GM21447 (cell line): ENCODE measurements at regions not wholly inside any gene's neighbourhood (a gene's known extent, or its start where the extent isn't known, plus 50 kb on each side); places are given as distances from the start of the nearest gene placed in this dataset.
"Not testable (repeated sequence)": the region's sequence is repeated elsewhere in the genome, so short reads cannot be mapped to it uniquely, and the experiment has no call there.

ENCODE experiments used
- ATAC-seq: cut with Tn5 transposase; IDR thresholded peaks from one replicate; pipeline ENCODE4 v1.9.1; 2021; ENCODE audit not compliant: unreplicated experiment

- ATAC-seq = no peak
Observed at GRCh38 chr3:80770106-80771074, 991.1 kb downstream of the GBE1 start.

- ATAC-seq = no peak
Observed at GRCh38 chr3:80769683-80770082, 991.8 kb downstream of the GBE1 start.

- ATAC-seq = no peak
Observed at GRCh38 chr3:80767604-80768003, 993.8 kb downstream of the GBE1 start.

GRCh38 chr3:80754969-80755368 is 987.2 kb upstream of the ROBO1 start:
- ATAC-seq = no peak

GRCh38 chr3:80753021-80753420 is 985.2 kb upstream of the ROBO1 start:
- no peak for ATAC-seq

GRCh38 chr3:80750637-80751036 is 982.8 kb upstream of the ROBO1 start:
- ATAC-seq = no peak

- ATAC-seq = no peak
Observed at GRCh38 chr3:80734920-80735319, 967.1 kb upstream of the ROBO1 start.

GRCh38 chr3:80734483-80734882 is 966.7 kb upstream of the ROBO1 start:
- ATAC-seq = no peak

GRCh38 chr3:80733522-80734176 is 965.9 kb upstream of the ROBO1 start:
- no peak for ATAC-seq

- ATAC-seq = not testable (repeated sequence)
Observed at GRCh38 chr3:80727561-80727960, 959.8 kb upstream of the ROBO1 start.

GRCh38 chr3:80709597-80710322 is 942.0 kb upstream of the ROBO1 start:
- not testable (repeated sequence) for ATAC-seq

- ATAC-seq = no peak
Observed at GRCh38 chr3:80705290-80705689, 937.5 kb upstream of the ROBO1 start.

- ATAC-seq = no peak
Observed at GRCh38 chr3:80701349-80701748, 933.6 kb upstream of the ROBO1 start.

GRCh38 chr3:80697291-80697690 is 929.5 kb upstream of the ROBO1 start:
- ATAC-seq = no peak

GRCh38 chr3:80696280-80696679 is 928.5 kb upstream of the ROBO1 start:
- no peak for ATAC-seq

- no peak for ATAC-seq
Observed at GRCh38 chr3:80688814-80689213, 921.0 kb upstream of the ROBO1 start.

- no peak for ATAC-seq
Observed at GRCh38 chr3:80682951-80683350, 915.2 kb upstream of the ROBO1 start.

GRCh38 chr3:80682235-80682634 is 914.4 kb upstream of the ROBO1 start:
- no peak for ATAC-seq

- no peak for ATAC-seq
Observed at GRCh38 chr3:80677796-80678195, 910.0 kb upstream of the ROBO1 start.

- no peak for ATAC-seq
Observed at GRCh38 chr3:80676866-80677265, 909.1 kb upstream of the ROBO1 start.

GRCh38 chr3:80676261-80676660 is 908.5 kb upstream of the ROBO1 start:
- no peak for ATAC-seq

- ATAC-seq = no peak
Observed at GRCh38 chr3:80675790-80676189, 908.0 kb upstream of the ROBO1 start.
